Endothelial cell of umbilical vein (primary cell): ENCODE measurements at regions not wholly inside any gene's neighbourhood (a gene's known extent, or its start where the extent isn't known, plus 50 kb on each side); places are given as distances from the start of the nearest gene placed in this dataset.

Experiments used
- BruUV-seq: library from RNA; stranded (reverse); fragments of 400-500 nt; replicated peaks from 2 replicates; lab custom pipeline; 2021; lab: Mats Ljungman, UMichigan
- CTCF ChIA-PET: fragments of 300-600, 350-600 bp; sonication (Branson Sonifier 250); formaldehyde crosslinking; loops from one replicate; lab custom pipeline; 2021; ENCODE audit warnings: antibody characterized with exemption, inconsistent platforms; lab: Charles Lee
- POLR2A ChIA-PET: fragments of 300-600, 350-600 bp; sonication (Branson Sonifier 250); formaldehyde crosslinking; loops from one replicate; lab custom pipeline; 2021; ENCODE audit warnings: antibody characterized with exemption, inconsistent platforms; lab: Charles Lee
- DNase-seq: peaks from one replicate; pipeline ENCODE4 v3.0.0-alpha.2; 2011; ENCODE audit warnings: low read depth, low spot score
- FAIRE-seq: peaks from 2 replicates; lab custom pipeline; 2011; peaks lifted over from hg19 to GRCh38; lab: Jason Lieb, UNC
- H2AFZ ChIP-seq: 2 replicates; pipeline ENCODE4 v1.6.0; 2012; ENCODE audit warnings: low read depth, low read length, control low read depth, inconsistent platforms
- H3K27ac ChIP-seq: 2 replicates; pipeline ENCODE4 v1.5.1; 2011; ENCODE audit warnings: low read depth, mild to moderate bottlenecking, control low read depth, low read length, moderate library complexity; ENCODE audit not compliant: insufficient read depth
- H3K27me3 ChIP-seq, 2 experiments: 2 replicates each; pipeline versions ENCODE4 v1.6.0 to v1.6.1; 2011; ENCODE audit warnings: low read length in 2 of 2, mixed read lengths in 1 of 2; ENCODE audit not compliant: control insufficient read depth in 2 of 2, insufficient read depth in 2 of 2
- H3K36me3 ChIP-seq, 2 experiments: 2 replicates in 1 of 2; 3 replicates in 1 of 2; pipeline ENCODE4 v1.5.1; 2011; ENCODE audit warnings: low read length in 2 of 2, mild to moderate bottlenecking in 1 of 2, moderate library complexity in 1 of 2; ENCODE audit not compliant: control insufficient read depth in 2 of 2, insufficient read depth in 2 of 2; ENCODE audit errors: extremely low read depth in 1 of 2
- H3K4me1 ChIP-seq: 3 replicates; pipeline ENCODE4 v1.5.1; 2011; ENCODE audit warnings: mild to moderate bottlenecking, low read length; ENCODE audit not compliant: control insufficient read depth, insufficient read depth; ENCODE audit errors: extremely low read depth
- H3K4me2 ChIP-seq: 2 replicates; pipeline ENCODE4 v1.6.1; 2011; ENCODE audit warnings: low read length, control low read depth, mixed read lengths; ENCODE audit not compliant: insufficient read depth
- H3K4me3 ChIP-seq, 3 experiments: fragments of 200-600 bp in 1 of 3; sonication (generic), shearing (Covaris generic) in 1 of 3; replicated peaks in 1 of 3; 2 replicates each; pipeline ENCODE4 v1.5.1; 2011 to 2016; ENCODE audit warnings: control low read depth in 3 of 3, low read length in 3 of 3, mild to moderate bottlenecking in 2 of 3, inconsistent platforms in 1 of 3, low read depth in 1 of 3, moderate library complexity in 1 of 3; ENCODE audit not compliant: insufficient read depth in 1 of 3
- H3K79me2 ChIP-seq: 2 replicates; pipeline ENCODE4 v1.6.0; 2012; ENCODE audit warnings: low read length, inconsistent platforms; ENCODE audit not compliant: control insufficient read depth, insufficient read depth
- H3K9ac ChIP-seq: replicated peaks from 2 replicates; pipeline ENCODE3; 2011; ENCODE audit warnings: low read length, control low read depth; ENCODE audit not compliant: insufficient read depth; ENCODE audit errors: extremely low read depth
- H3K9me1 ChIP-seq: replicated peaks from 3 replicates; pipeline ENCODE4 v1.6.0; 2011; ENCODE audit warnings: mild to moderate bottlenecking, low read length; ENCODE audit not compliant: control insufficient read depth, insufficient read depth; ENCODE audit errors: extremely low read depth
- H3K9me3 ChIP-seq: replicated peaks from 2 replicates; pipeline ENCODE4 v1.5.1; 2012; ENCODE audit warnings: low read length, inconsistent platforms; ENCODE audit not compliant: control insufficient read depth, insufficient read depth
- H4K20me1 ChIP-seq: replicated peaks from 2 replicates; pipeline ENCODE3; 2011; ENCODE audit warnings: mild to moderate bottlenecking, low read length; ENCODE audit not compliant: control insufficient read depth, insufficient read depth; ENCODE audit errors: extremely low read depth
- CTCF ChIP-seq, 2 donors: IDR thresholded peaks; 1 replicate in 1 of 2; 2 replicates in 1 of 2; pipeline ENCODE4 v1.5.1; 2011; ENCODE audit warnings: low read length in 2 of 2, mild to moderate bottlenecking in 2 of 2, moderate library complexity in 2 of 2, control low read depth in 1 of 2, inconsistent platforms in 1 of 2, low read depth in 1 of 2; ENCODE audit not compliant: insufficient read depth in 1 of 2; ENCODE audit errors: extremely low read depth in 1 of 2
- EZH2 ChIP-seq: IDR thresholded peaks from 2 replicates; pipeline ENCODE4 v1.6.1; 2012; ENCODE audit warnings: borderline replicate concordance, low read depth, mild to moderate bottlenecking, moderate library complexity, low read length, inconsistent platforms; ENCODE audit not compliant: severe bottlenecking
- FOS ChIP-seq: IDR thresholded peaks from 2 replicates; pipeline ENCODE4 v1.6.1; 2011; ENCODE audit warnings: mild to moderate bottlenecking, low read length, moderate library complexity, borderline replicate concordance; ENCODE audit not compliant: insufficient read depth
- GATA2 ChIP-seq: IDR thresholded peaks from 2 replicates; pipeline ENCODE4 v1.7.0; 2011; ENCODE audit warnings: low read depth, mild to moderate bottlenecking, moderate library complexity, mixed read lengths, low read length; ENCODE audit not compliant: insufficient read length, insufficient read depth
- JUN ChIP-seq: IDR thresholded peaks from 2 replicates; pipeline ENCODE4 v1.6.1; 2011; ENCODE audit warnings: borderline replicate concordance, low read depth; ENCODE audit not compliant: insufficient read length, insufficient read depth
- MAX ChIP-seq: IDR thresholded peaks from 2 replicates; pipeline ENCODE4 v1.6.1; 2011; ENCODE audit not compliant: insufficient read depth, insufficient read length
- MYC ChIP-seq: IDR thresholded peaks from one replicate; pipeline ENCODE4 v1.6.1; 2011; ENCODE audit warnings: mild to moderate bottlenecking, low read depth, low read length
- POLR2A ChIP-seq: IDR thresholded peaks from 2 replicates; pipeline ENCODE4 v1.6.1; 2012; ENCODE audit warnings: low read depth, mild to moderate bottlenecking, control low read depth, low read length
- POLR2AphosphoS5 ChIP-seq: IDR thresholded peaks from 2 replicates; pipeline ENCODE4 v1.6.1; 2012; ENCODE audit warnings: low read depth, mild to moderate bottlenecking, control low read depth, low read length, moderate library complexity; ENCODE audit not compliant: insufficient read depth
- dilution Hi-C: fragments of 300-500 bp; cut with MboI; formaldehyde crosslinking; loops from one replicate; pipeline ENCODE4 v1.15.0; 2019; ENCODE audit warnings: low sequenced_read_pairs; ENCODE audit not compliant: extremely low pct_ligation_motif_present
- intact Hi-C: fragments of 100-400 bp; cut with micrococcal nuclease; formaldehyde crosslinking; loops from one replicate; pipeline ENCODE4 v1.10.0; 2022

DNA sequence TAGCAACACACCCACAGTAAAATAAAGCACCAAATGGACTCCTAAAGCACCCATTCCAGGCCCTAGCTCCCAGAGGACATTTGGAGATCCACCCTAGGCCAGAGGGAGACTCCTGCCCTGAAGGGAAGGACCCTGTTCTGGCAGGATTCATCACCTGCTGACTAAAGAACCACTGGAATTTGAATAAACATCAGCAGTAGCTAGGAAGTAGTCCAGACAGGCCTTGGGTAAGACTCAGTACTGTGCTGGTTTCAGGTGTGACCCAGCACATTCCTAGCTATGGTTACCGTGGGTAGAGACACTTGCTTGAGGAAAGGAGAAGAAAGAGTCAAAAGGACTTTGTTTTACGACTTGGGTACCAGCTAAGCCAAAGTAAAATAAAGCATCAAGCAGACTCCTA is 92.7 kb upstream of the LRRC7 start:
- POLR2A ChIA-PET = no interaction called here
- Histone ChIP-seq H4K20me1 (no peaks in the 10 kb centered on the region), H2AFZ (no peak overlapping the region), H3K79me2 (no peaks in the 10 kb centered on the region), H3K9me1 (no peaks in the 10 kb centered on the region), H3K4me1 (no peaks in the 10 kb centered on the region), H3K4me2 (no peak overlapping the region), H3K27ac (no peak overlapping the region), H3K9ac (no peak overlapping the region), H3K36me3 (no peaks in the 10 kb centered on the region), H3K9me3 (no peaks in the 10 kb centered on the region), H3K27me3 (no peaks in the 10 kb centered on the region), H3K4me3 (no peak overlapping the region)
- DNase-seq (no peak), FAIRE-seq (no peak)
- intact Hi-C loops = no loop called here
- BruUV-seq = no TSS peak
- CTCF ChIA-PET = no interaction called here
- TF ChIP-seq GATA2 (no peak), POLR2A (no peak), EZH2 (no peak), MAX (no peak), JUN (no peak), MYC (no peak), POLR2AphosphoS5 (no peak), FOS (no peak), CTCF (IDR thresholded peaks at IDR 0.05; ENCODE audit: extremely low read depth in 1 of 2, insufficient read depth in 1 of 2, low read depth in 1 of 2, low read length in 2 of 2) (no peak)
- dilution Hi-C loops = no loop called here
